OCI-LY3 (cell line): ENCODE measurements at regions not wholly inside any gene's neighbourhood (a gene's known extent, or its start where the extent isn't known, plus 50 kb on each side); places are given as distances from the start of the nearest gene placed in this dataset.

Experiments used
- H2AFZ ChIP-seq: fragments of 200-600, 300-600 bp; shearing (Covaris generic); 2 replicates; pipeline ENCODE4 v1.6.0; 2014; ENCODE audit warnings: antibody characterized with exemption, low read depth, low read length
- H3K27ac ChIP-seq: fragments of 200-600, 300-600 bp; sonication (generic); 2 replicates; pipeline ENCODE4 v1.5.1; 2014; ENCODE audit warnings: mild to moderate bottlenecking, low read length, moderate library complexity, mixed read lengths
- H3K27me3 ChIP-seq: fragments of 200-600, 300-600 bp; sonication (generic); 2 replicates; pipeline ENCODE4 v1.6.1; 2014; ENCODE audit warnings: low read depth, low read length, mixed read lengths
- H3K36me3 ChIP-seq: fragments of 200-600, 300-600 bp; sonication (generic); replicated peaks from 2 replicates; pipeline ENCODE3; 2014; ENCODE audit warnings: low read depth, low read length, mixed read lengths
- H3K4me1 ChIP-seq: fragments of 300-600, 200-600 bp; sonication (generic); 2 replicates; pipeline ENCODE4 v1.6.1; 2014; ENCODE audit warnings: low read length, mixed read lengths
- H3K4me2 ChIP-seq: fragments of 200-600, 300-600 bp; sonication (generic); 2 replicates; pipeline ENCODE4 v1.6.1; 2014; ENCODE audit warnings: low read length, mixed read lengths
- H3K4me3 ChIP-seq: fragments of 300-600, 200-600 bp; sonication (generic); 2 replicates; pipeline ENCODE4 v1.5.1; 2014; ENCODE audit warnings: antibody characterized with exemption, mild to moderate bottlenecking, low read length, moderate library complexity
- H3K79me2 ChIP-seq: fragments of 300-600, 200-600 bp; shearing (Covaris generic); 2 replicates; pipeline ENCODE4 v1.6.1; 2014; ENCODE audit warnings: mild to moderate bottlenecking, low read length, mixed read lengths
- H3K9ac ChIP-seq: fragments of 300-600, 200-600 bp; shearing (Covaris generic); 2 replicates; pipeline ENCODE4 v1.6.0; 2014; ENCODE audit warnings: mild to moderate bottlenecking, low read length, moderate library complexity
- H3K9me3 ChIP-seq: fragments of 200-600, 300-600 bp; shearing (Covaris generic); 2 replicates; pipeline ENCODE4 v1.6.1; 2014; ENCODE audit warnings: low read length, mixed read lengths; ENCODE audit not compliant: insufficient read depth
- H4K20me1 ChIP-seq: fragments of 200-600, 300-600 bp; sonication (generic); 2 replicates; pipeline ENCODE4 v1.6.1; 2016; ENCODE audit warnings: low read length, mixed read lengths; ENCODE audit not compliant: insufficient read depth
- CTCF ChIP-seq: fragments of 200-600, 300-600 bp; sonication (generic); IDR thresholded peaks from 2 replicates; pipeline ENCODE4 v1.5.1; 2014; ENCODE audit warnings: antibody characterized with exemption, low read length, low read depth
- EZH2phosphoT487 ChIP-seq: fragments of 200-600 bp; shearing (Covaris generic); IDR thresholded peaks from 2 replicates; pipeline ENCODE4 v1.6.1; 2018; ENCODE audit warnings: antibody characterized with exemption, mixed run types, low read depth

GRCh38 chr18:28485210-28485801, 308.4 kb upstream of the CDH2 start:
- Histone ChIP-seq H4K20me1 (no peaks in the 10 kb centered on the region), H3K4me1 (peaks cover 22% of the 10 kb centered on the region), H3K4me3 (no peak overlapping the region), H3K9me3 (peaks cover 6% of the 10 kb centered on the region), H2AFZ (no peak overlapping the region), H3K27me3 (no peaks in the 10 kb centered on the region), H3K4me2 (peak overlapping the region; percentile 34), H3K36me3 (peaks cover 5% of the 10 kb centered on the region), H3K27ac (peak overlapping the region; percentile 1; the same call in 1 of the 2 replicates), H3K79me2 (no peaks in the 10 kb centered on the region), H3K9ac (no peak overlapping the region)
- no peak for TF ChIP-seq CTCF

GRCh38 chr18:28478531-28478930, 301.6 kb upstream of the CDH2 start:
- Histone ChIP-seq H2AFZ (no peak overlapping the region), H3K4me2 (no peak overlapping the region), H3K9ac (no peak overlapping the region), H3K9me3 (no peaks in the 10 kb centered on the region), H3K36me3 (peaks cover 2% of the 10 kb centered on the region), H3K27me3 (no peaks in the 10 kb centered on the region), H3K79me2 (no peaks in the 10 kb centered on the region), H3K4me3 (no peak overlapping the region), H3K27ac (no peak overlapping the region), H4K20me1 (no peaks in the 10 kb centered on the region), H3K4me1 (no peaks in the 10 kb centered on the region)
- TF ChIP-seq EZH2phosphoT487 (no peak), CTCF (no peak)

GRCh38 chr18:28476302-28476701, 299.4 kb upstream of the CDH2 start:
- Histone ChIP-seq H3K27me3 (no peaks in the 10 kb centered on the region), H3K4me3 (no peak overlapping the region), H3K4me1 (peaks cover 3% of the 10 kb centered on the region; the same call in 1 of the 2 replicates), H3K79me2 (no peaks in the 10 kb centered on the region), H2AFZ (no peak overlapping the region), H3K36me3 (peaks cover 7% of the 10 kb centered on the region), H3K9ac (no peak overlapping the region), H3K4me2 (no peak overlapping the region), H4K20me1 (no peaks in the 10 kb centered on the region), H3K27ac (no peak overlapping the region), H3K9me3 (peaks cover 12% of the 10 kb centered on the region; the same call in 1 of the 2 replicates)
- no peak for TF ChIP-seq EZH2phosphoT487
- no peak for TF ChIP-seq CTCF

- Histone ChIP-seq H3K27me3 (no peaks in the 10 kb centered on the region), H3K79me2 (no peaks in the 10 kb centered on the region), H3K4me1 (peaks cover 19% of the 10 kb centered on the region), H3K27ac (no peak overlapping the region), H3K4me3 (no peak overlapping the region), H3K4me2 (0 out of 2 replicates have a peak overlapping the region, but pooled peaks have one; percentile 10), H4K20me1 (no peaks in the 10 kb centered on the region), H3K9ac (no peak overlapping the region), H2AFZ (no peak overlapping the region), H3K36me3 (peaks cover 4% of the 10 kb centered on the region), H3K9me3 (peaks cover 17% of the 10 kb centered on the region; the same call in 1 of the 2 replicates)
- TF ChIP-seq EZH2phosphoT487 (no peak), CTCF (no peak)
These were observed 293.0 kb upstream of the CDH2 start for GRCh38 chr18:28469946-28470345.
